Hippocampal formation (tissue), 2 donors: ENCODE measurements at regions not wholly inside any gene's neighbourhood (a gene's known extent, or its start where the extent isn't known, plus 50 kb on each side); places are given as distances from the start of the nearest gene placed in this dataset.
"Not testable (repeated sequence)": the region's sequence is repeated elsewhere in the genome, so short reads cannot be mapped to it uniquely, and the experiment has no call there.

Source experiments
- DNase-seq, 2 donors: peaks; one replicate each; lab custom pipeline; 2025; lab: John Stamatoyannopoulos, UW

DNA sequence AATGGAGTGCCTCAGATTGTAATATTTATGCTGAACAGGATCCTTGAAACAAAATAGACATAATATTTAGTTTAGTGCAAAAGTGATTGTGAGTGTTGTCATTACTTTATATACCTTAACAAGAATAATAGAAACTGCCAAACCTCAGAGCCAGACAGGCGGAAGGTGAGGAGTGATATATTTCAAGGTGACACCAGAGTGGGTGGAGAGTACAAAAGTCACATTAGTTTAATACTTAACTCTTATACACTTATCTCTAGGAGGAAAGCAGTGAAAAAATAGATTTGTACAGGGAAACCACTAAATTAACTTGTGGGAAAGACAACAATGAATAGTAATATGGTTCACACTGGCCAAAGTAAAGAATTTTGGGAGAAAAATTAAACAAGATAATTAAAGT lies 342.8 kb upstream of the NDST4 start:
- DNase-seq = no peak

DNA sequence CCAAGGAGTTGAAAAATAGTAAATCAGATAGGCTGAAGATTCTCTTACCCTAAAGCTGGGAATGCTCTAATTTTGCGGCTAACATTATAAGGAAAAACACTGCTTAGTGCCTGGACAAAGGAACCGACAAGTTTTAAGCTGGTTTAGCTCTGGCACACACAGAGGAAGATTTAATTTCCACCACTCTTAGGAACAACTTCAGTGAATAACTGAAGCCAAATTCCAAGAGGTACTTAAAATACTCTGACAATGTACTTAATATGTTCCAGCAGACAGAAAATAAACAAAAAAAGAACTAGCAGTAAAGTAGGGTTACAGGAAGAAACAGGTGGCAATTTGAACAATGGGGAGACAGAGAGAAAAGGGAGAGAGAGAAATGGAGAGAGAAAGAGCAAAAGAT lies 340.8 kb upstream of the NDST4 start:
- DNase-seq = no peak

DNA sequence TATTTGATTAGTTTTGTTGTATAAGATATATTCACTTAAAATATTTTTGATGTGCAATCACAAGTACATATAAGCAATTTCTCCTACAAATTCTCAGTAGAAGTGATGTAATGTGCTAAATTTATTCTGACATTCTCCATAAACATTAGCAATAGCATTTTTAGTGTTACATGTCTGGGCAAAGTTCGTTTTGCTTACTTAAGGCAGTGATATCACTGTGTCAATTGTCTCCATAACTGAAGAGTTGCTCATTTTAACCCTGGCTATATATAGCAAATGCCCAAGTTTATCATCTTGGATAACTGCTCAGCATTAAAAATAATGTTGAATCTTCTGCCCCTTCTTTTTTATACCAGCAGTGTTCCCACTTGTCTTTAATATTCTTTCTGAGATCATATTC lies 340.0 kb upstream of the NDST4 start:
- no peak for DNase-seq

DNA sequence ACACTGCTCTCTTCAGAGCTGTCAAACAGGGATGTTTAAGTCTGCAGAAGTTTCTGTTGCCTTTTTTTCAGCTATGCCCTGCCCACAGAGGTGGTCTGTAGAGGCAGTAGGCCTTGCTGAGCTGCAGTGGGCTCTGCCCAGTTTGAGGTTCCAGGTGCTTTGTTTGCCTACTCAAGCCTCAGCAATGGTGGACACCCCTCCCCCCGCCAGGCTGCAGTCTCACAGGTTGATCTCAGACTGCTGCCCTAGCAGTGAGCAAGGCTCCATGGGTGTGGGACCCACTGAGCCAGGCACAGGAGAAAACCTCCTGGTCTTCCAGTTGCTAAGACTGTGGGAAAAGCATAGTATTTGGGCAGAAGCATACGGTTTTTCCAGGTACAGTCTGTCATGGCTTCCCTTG lies 338.8 kb upstream of the NDST4 start:
- DNase-seq = not testable (repeated sequence)

DNA sequence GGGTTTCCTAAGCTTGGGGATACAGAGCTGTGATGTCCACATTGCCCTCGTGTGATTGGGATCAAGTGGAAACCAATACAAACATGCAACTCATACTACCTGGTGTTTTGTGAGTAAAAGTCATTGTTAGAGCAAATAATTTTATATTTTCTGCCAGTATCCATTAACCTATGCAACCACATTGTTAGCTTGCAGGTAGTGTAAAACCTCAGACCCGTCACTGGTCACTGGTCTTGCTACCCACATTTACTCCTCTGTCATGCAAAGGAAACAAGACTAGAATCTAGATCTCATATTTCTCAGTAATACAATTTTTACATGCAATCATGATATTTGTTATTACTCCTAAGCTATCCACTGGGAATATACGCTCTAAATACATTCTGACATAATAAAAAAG lies 324.3 kb upstream of the NDST4 start:
- DNase-seq = no peak

DNA sequence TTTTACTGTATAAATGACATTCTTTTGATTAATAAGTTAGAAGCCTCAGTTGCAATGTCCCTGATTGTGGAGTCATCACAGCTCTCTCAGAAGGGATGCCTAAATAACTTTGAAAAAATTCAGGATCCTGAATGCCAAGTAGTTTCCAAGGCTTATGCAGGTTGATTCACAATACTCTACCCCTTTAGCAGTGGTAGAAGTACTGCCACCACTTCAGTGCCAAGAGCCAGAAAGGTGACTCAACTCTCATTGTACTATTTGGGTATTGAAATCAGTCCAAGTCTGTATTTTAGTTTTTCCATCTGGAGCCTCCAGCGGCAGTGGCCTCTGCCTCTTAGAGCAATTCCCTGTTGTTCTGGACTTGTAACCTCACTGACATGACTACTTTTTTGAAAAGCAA lies 320.1 kb upstream of the NDST4 start:
- DNase-seq = no peak

DNA sequence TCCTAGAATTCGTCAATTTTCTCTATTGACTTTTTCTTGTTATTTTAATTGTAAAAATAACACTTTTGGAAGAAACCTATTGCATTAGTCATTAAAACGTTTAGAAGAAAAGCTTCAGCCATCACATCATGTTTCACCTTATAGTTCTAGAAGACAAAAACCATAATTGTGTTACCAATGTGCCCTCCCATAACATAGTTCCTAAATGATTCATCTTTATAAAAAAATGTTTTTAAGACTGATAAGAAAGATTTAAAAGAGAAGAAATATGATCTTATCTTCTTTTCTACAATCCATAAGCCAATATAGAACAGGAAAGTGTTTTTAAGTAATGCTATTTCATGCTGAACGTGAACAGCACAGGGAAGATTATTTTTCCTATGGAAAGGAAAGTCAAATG lies 316.6 kb upstream of the NDST4 start:
- no peak for DNase-seq

DNA sequence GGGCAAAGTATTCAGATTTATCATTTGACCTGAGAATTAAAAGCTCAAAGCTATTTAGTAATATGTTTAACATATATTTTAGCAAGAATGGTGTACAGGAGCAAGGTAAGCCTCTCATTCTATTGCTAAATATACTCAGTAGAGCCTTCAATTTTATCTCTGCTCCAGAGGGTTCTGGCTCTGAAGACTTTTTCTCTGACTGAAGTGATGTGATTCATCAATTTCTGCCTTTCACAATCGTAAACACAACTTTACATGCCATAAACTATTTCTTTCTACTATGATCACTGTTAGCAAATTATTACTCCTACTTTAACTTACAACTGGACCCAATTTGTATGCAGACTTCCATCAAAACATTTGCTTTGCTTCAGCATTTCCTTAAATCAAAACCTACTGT lies 315.0 kb upstream of the NDST4 start:
- DNase-seq = no peak

DNA sequence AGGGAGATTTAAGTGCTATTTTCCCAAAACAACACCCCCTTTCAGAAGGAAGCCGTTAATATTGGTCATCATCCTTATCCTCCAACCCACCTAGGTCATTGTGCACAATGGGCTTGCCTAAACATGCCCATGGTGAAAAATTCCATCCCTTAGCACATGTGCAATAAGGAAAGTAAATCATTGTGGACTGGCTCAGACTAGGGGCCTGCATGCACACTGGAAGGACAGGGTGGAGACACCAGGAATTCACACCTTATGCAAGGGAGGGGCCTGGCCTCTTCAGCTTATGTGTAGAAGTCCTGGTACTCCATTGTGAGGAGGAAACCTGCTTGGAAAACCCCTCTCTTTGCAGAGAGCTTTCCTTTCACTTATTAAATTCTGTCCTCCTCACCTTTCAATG lies 311.4 kb upstream of the NDST4 start:
- DNase-seq = no peak

DNA sequence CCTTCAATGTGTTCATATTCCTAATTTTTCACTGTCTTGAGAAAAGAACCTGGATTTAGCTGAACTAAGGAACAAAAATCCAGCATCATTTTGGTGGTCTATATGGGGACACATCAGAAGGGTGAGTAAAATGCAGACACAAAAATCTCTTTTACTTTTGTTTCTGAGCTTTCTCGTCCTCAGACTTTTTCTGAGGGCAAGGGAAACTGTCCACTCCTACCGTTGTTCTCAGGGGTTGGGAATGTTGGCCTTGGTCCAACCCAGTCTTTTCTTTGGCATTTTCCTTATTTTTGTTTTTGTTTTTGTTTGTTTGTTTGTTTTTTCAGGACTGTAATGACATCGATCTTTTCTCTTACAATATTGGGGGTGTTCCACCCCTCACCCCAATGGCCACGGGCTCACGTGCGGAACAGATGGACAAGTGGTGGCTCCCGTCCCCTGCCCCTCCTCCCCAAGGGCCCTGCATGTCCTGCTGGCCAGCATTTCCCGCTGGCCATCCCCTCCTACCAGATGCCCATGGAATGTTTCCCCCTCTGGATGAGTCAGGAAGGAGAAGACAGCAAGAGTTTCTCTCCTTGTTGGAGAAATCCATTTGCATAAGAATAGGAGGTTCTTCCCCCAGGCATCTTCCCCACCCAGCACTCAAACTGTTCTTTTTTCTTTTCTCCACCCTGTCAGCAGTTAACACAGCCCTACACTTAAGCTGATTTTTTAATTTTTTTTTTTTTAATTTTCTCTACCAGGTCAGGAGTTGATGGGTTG lies 305.4 kb upstream of the NDST4 start:
- no peak for DNase-seq

DNA sequence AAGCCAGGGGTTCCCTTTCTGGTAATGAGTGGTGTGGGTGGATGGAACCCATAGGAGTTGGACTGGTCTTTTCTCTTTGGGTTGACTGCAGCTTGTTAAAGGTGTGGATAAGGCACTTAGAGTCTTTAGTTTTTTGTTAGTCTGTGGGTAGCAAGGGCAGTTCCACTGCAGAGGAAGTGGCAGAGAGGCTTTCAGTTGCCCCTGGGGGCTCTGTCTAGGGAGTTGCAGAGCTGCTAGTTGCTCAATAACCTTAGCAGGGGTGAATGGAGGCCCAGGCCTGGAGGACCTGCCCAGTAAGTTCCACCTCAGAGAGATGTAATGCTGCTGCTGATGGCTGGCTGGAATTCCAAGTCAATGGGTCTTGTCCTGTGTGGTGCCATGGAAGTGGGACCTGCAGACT lies 282.6 kb upstream of the NDST4 start:
- no peak for DNase-seq

DNA sequence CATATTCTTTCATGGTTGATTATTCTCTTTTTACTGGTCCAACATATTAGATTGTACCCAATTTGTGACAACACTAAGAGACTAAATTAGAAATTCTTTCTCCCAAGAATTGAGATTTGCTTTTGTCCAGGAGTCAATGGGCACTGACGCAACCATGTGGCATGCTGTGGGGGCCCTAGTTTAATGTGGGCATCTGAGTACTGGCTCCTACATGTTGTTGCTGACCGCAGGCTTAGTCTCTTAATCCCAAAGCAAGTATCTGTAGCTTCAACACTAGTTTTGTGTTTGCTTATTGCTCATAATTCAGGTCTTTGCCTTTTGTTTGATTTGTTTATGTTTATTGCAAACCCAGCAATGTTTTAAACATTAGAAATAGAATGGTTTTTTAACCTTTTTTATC lies 263.4 kb upstream of the NDST4 start:
- DNase-seq = no peak

DNA sequence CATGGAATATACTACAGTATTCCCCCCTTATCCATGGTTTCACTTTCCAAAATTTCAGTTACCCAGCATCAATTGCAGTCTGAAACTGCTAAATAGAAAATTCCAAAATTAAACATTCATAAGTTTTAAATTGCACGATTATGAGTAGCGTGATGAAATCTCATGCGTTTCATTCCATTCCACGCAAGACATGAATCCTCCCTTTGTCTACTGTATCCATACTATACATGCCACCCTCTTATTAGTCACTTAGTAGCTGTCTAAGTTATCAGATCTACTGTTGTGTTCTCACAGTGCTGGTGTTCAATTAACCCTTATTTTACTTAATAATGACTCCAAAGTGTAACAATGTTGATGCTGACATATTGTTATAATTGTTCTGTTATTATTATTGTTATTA lies 261.2 kb upstream of the NDST4 start:
- no peak for DNase-seq

DNA sequence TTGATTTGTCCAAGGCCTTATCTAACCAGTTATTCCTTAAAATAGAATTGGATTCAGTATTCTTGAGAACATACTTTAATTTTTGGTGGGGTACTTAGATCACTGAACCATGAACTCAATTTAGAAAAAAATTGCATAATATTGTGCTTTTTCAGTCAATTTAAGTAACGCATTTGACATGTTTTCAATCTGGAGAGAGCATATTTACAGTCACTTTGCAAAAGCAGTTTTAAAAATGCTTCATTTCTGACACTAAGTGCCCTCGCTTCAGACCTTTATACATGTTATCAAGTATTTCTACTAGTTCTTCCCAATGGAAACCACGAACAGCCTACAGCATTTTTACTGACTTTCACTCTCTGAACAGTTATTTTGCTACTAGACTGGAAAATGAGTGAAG lies 257.1 kb upstream of the NDST4 start:
- no peak for DNase-seq

DNA sequence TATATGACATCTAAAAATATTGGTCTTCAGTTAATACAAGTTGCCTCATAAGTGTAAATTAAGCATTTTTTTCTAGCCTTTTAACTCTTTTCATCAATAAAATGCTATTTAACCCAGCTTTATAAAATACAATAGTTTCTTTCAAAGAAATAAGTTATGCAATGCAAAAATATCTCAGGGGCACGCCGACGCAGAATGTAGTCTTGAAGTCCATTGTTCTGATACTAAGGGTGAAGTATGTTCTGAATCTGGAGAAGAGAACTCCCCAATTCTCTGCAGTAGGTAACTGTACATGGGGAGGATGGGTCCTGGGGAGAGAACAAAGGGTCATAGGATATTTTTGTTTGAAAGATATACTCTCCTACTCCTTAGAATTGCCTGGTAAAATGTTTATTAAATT lies 256.6 kb upstream of the NDST4 start:
- no peak for DNase-seq

DNA sequence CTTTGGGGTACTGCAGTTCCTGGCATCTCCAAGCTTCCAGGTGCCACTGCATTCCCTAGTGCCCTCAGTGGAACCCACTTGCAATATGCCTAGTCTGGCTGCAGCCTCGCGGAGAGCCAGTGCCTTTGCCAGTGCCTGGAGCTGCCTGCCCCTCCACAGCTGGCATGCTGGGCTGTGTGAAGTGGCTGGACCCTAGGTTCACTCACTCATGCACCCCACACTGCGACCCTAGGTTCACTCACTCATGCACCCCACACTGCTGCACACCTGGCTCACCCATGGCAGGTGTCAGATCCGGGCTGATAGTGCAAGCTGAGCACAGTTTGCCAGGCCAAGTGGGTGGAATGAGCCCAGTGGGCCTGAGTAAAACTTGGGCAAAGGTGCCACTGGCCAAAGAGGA lies 253.0 kb upstream of the NDST4 start:
- no peak for DNase-seq

DNA sequence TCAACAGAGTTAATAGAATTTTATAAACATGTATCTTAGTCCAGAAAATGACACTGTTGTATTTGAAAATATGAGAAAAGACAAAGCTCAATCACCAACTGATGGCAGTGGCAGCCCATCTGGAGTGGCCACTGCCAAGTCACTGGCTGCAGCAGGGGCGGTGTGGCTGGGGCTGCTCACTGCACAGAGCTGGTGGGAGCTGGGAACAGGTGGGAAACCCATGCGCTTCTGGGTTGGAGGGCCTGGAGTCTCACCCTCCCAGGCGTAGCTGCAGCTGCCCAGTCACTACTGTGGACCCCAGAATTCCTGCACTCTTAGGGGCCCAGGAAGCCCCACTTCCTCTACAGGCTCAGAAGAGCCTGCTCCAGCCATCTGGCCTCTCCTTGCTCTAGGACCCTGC lies 251.8 kb upstream of the NDST4 start:
- no peak for DNase-seq

DNA sequence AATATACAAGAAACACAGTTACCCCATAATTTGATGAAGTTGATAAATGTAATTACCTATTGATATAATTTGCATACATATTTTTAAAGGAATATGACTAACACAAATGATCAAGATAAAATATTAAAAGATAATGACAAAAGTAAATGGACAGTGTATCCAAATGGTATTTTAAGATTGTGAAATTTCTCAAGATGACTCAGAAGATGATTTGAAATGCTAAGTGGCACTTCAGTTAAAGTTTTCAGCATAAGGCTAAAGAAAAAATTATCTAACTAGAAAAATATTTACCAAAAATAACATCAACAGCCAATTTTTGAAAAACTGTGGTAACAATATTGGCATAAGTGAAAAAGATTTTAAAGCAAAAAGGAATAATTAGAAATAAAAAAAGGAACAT lies 248.4 kb upstream of the NDST4 start:
- DNase-seq = no peak

DNA sequence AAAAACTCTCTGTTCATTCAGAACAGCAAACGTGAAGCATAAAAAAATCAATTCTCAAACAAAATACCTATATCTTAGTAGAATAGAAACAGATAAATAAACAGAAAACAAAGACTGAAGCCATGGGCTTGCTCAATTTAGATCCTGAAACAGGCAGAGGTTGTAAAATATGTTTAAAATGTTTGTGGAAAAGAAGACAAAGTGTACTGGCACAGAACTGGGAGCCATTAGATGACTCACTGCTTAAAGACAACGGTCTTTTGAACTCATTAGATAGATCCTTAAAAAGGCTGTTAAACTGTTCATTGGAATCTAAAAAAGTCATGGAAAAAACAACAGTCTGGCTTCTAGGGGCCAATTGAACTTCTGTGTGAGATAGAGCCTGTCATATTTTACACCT lies 247.0 kb upstream of the NDST4 start:
- DNase-seq = no peak

DNA sequence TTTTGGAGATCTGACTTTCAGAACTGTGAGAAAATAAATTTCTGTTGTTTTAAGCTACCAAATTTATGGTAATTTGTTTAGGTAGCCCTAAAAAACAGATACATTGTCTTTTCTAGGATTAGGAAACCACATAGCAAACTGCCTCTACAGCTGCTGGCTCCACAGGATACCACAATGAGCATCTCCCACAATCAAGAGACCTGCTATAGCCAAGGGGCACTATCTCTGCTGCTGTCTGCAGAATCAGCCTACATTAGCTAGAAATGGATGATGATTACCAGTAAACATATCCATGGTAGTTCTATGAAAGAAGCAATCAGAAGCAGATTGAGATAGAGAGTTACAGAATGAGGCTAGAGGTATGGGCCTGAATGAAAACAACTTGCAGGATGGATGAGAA lies 244.4 kb upstream of the NDST4 start:
- no peak for DNase-seq

DNA sequence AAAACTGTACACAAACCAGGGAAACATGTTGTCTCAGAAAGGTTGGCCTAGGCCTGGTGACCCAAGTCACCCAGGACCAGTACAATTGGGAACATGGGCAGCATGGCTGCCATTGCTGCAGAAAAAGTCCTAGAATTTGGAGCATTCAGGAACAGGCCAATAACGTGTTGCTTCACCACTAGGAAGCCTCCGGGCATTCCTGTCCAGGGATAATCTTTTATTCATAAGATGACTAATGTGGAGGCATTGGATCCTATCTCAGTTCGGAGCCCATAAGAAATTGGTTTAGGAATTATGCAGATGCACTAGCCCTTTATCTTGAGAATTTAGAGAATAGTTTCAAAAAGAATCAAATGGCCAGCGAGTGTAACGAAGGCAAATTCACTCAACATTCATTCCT lies 242.8 kb upstream of the NDST4 start:
- DNase-seq = no peak

DNA sequence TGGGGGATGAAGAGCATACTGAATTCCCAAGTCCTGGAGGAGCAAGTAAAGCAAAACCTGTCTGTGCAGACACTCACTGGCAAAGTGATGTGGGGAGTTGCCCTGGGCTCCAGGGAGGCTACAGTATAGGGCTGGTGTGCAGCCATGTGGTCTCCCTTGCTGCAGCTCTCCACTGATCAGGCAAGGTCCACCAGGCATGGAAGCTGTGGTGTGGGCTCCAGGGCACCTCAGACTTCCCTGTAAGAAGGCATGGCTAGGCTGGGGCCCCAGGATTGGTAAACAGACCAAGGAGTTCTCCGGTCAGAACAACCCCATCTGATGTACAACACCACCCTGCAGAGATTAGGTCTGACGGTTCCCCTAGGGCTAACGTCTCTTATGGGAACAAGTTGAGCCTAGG lies 241.9 kb upstream of the NDST4 start:
- no peak for DNase-seq

DNA sequence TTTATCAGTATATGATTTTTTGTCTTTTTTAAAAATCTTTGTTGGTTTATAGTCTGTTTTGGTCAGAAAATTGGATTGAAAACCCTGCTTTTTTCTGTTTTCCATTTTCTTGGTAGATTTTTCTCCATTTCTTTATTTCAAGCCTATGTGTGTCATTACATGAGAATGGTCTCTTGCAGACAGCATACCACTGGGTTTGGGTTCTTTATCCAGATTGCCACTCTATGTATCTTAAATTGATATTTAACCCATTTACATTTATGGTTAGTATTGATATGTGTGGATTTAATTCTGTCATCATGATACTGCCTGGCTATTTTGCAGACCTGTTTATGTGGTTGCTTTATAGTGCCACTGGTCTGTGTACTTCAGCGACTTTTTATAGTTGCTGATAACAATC lies 239.9 kb upstream of the NDST4 start:
- DNase-seq = no peak

DNA sequence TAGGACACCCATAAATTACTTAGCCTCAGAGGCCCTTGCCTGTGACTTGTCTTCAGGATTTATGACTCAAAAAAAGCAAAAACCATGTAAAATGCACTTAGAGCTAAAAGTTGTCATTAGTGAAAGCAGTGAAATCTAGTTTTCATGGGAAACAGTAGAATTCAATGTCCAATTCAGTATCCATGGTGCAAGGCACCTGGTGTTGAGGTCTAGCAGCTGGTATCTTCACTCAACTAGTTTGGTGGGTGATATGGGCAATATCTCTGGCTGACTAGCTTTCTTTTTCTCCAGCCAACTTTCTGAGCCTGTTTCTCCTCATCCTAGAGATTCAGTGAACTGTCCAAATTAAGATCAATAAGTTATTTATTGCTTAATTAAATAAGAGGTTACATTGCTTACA lies 229.8 kb upstream of the NDST4 start:
- DNase-seq = no peak
